Mesendoderm (in vitro differentiated cells): ENCODE measurements at regions not wholly inside any gene's neighbourhood (a gene's known extent, or its start where the extent isn't known, plus 50 kb on each side); places are given as distances from the start of the nearest gene placed in this dataset.
A peak's percentile ranks its signal among the peaks of the same experiment; 100 is the strongest.

Experiments used
- DNase-seq: peaks from one replicate; pipeline ENCODE4 v3.0.0; 2013
- H2AK5ac ChIP-seq: 2 replicates; pipeline ENCODE4 v1.6.1; 2013; ENCODE audit warnings: low read length, inconsistent platforms
- H2BK120ac ChIP-seq: 2 replicates; pipeline ENCODE4 v1.6.1; 2013; ENCODE audit warnings: low read depth, mild to moderate bottlenecking, low read length, moderate library complexity, mixed read lengths
- H2BK15ac ChIP-seq: replicated peaks from 2 replicates; pipeline ENCODE4 v1.6.1; 2013; ENCODE audit warnings: low read depth, mild to moderate bottlenecking, moderate library complexity
- H2BK5ac ChIP-seq: 2 replicates; pipeline ENCODE4 v1.6.1; 2013; ENCODE audit warnings: low read length, inconsistent platforms
- H3K18ac ChIP-seq: 2 replicates; pipeline ENCODE4 v1.6.1; 2013; ENCODE audit warnings: mild to moderate bottlenecking, low read length, mixed read lengths
- H3K23ac ChIP-seq: one replicate; pipeline ENCODE4 v1.6.1; 2013; ENCODE audit warnings: low read length
- H3K27ac ChIP-seq: 2 replicates; pipeline ENCODE4 v1.5.1; 2013; ENCODE audit warnings: low read depth, mild to moderate bottlenecking, inconsistent platforms, low read length, moderate library complexity
- H3K27me3 ChIP-seq: 2 replicates; pipeline ENCODE4 v1.6.1; 2013; ENCODE audit warnings: low read length, control low read depth, mild to moderate bottlenecking, inconsistent platforms; ENCODE audit not compliant: insufficient read depth, poor library complexity
- H3K36me3 ChIP-seq: 2 replicates; pipeline ENCODE4 v1.6.1; 2013; ENCODE audit warnings: low read length, inconsistent platforms; ENCODE audit not compliant: control insufficient read depth, insufficient read depth
- H3K4ac ChIP-seq: one replicate; pipeline ENCODE4 v1.6.1; 2013; ENCODE audit warnings: low read depth, mild to moderate bottlenecking, low read length, moderate library complexity
- H3K4me1 ChIP-seq: 2 replicates; pipeline ENCODE4 v1.6.1; 2013; ENCODE audit warnings: low read depth, low read length, inconsistent platforms; ENCODE audit not compliant: control insufficient read depth
- H3K4me2 ChIP-seq: 2 replicates; pipeline ENCODE4 v1.6.1; 2013; ENCODE audit warnings: low read length
- H3K4me3 ChIP-seq: 2 replicates; pipeline ENCODE4 v1.5.1; 2013; ENCODE audit warnings: mild to moderate bottlenecking, low read length
- H3K56ac ChIP-seq: one replicate; pipeline ENCODE4 v1.6.1; 2013; ENCODE audit warnings: low read length
- H3K79me1 ChIP-seq: 2 replicates; pipeline ENCODE4 v1.6.1; 2013; ENCODE audit warnings: low read length, inconsistent platforms
- H3K79me2 ChIP-seq: 2 replicates; pipeline ENCODE4 v1.6.1; 2013; ENCODE audit warnings: mild to moderate bottlenecking, low read length; ENCODE audit not compliant: control insufficient read depth, insufficient read depth
- H3K9ac ChIP-seq: 2 replicates; pipeline ENCODE4 v1.6.1; 2013; ENCODE audit warnings: low read length, inconsistent platforms
- H4K5ac ChIP-seq: one replicate; pipeline ENCODE4 v1.6.1; 2013; ENCODE audit warnings: low read length
- H4K8ac ChIP-seq: one replicate; pipeline ENCODE4 v1.6.1; 2013; ENCODE audit warnings: low read depth, mild to moderate bottlenecking, control low read depth, low read length, moderate library complexity
- WGBS: extraction: QIAGEN DNeasy Blood & Tissue Kit; methylation state at CpG from one replicate; pipeline ENCODE4 v1.1.7; 2013; ENCODE audit warnings: low lambda C conversion rate, missing lambda C conversion rate; ENCODE audit not compliant: insufficient coverage; ENCODE audit errors: extremely low coverage; 5-methylcytosine and 5-hydroxymethylcytosine counted together

GRCh38 chr11:70713988-70714665 is 315.8 kb downstream of the CTTN start:
- H3K79me2 ChIP-seq: no peaks in the 10 kb centered on the region
- no peaks in the 10 kb centered on the region for H3K27me3 ChIP-seq
- no peak overlapping the region for H3K23ac ChIP-seq
- no peak overlapping the region for H3K4ac ChIP-seq
- no CpG with 5 or more reads among the region's 10 CpGs for WGBS
- no peak overlapping the region for H2AK5ac ChIP-seq
- no peak overlapping the region for H3K27ac ChIP-seq
- no peaks in the 10 kb centered on the region for H3K79me1 ChIP-seq
- no peak overlapping the region for H3K4me2 ChIP-seq
- H3K18ac ChIP-seq: no peak overlapping the region
- no peak overlapping the region for H2BK120ac ChIP-seq
- H3K4me3 ChIP-seq: no peak overlapping the region
- no peak overlapping the region for H4K5ac ChIP-seq
- peak overlapping the region; percentile 75 for H3K56ac ChIP-seq
- peak overlapping the region; percentile 18 for H2BK5ac ChIP-seq
- no peaks in the 10 kb centered on the region for H3K36me3 ChIP-seq
- DNase-seq: peak; percentile 97
- H4K8ac ChIP-seq: no peak overlapping the region
- peaks cover 9% of the 10 kb centered on the region for H3K4me1 ChIP-seq
- no peak overlapping the region for H3K9ac ChIP-seq
- H2BK15ac ChIP-seq: no peak overlapping the region

- Histone ChIP-seq H3K4me1 (peaks cover 9% of the 10 kb centered on the region), H3K4me2 (no peak overlapping the region), H2AK5ac (no peak overlapping the region), H4K8ac (no peak overlapping the region), H3K4ac (no peak overlapping the region), H3K4me3 (no peak overlapping the region), H4K5ac (no peak overlapping the region), H2BK15ac (no peak overlapping the region), H3K27ac (no peak overlapping the region), H3K79me1 (no peaks in the 10 kb centered on the region), H3K23ac (no peak overlapping the region), H3K27me3 (no peaks in the 10 kb centered on the region), H2BK5ac (no peak overlapping the region), H3K79me2 (no peaks in the 10 kb centered on the region), H3K56ac (no peak overlapping the region), H2BK120ac (no peak overlapping the region), H3K9ac (no peak overlapping the region), H3K36me3 (no peaks in the 10 kb centered on the region), H3K18ac (no peak overlapping the region)
- DNase-seq: no peak
- WGBS: no CpG with 5 or more reads among the region's 15 CpGs
Observed at GRCh38 chr11:70715166-70715951, 317.0 kb downstream of the CTTN start.

GRCh38 chr11:70716216-70716615 is 317.9 kb downstream of the CTTN start:
- H3K4me2 ChIP-seq: no peak overlapping the region
- no peak overlapping the region for H2AK5ac ChIP-seq
- H3K9ac ChIP-seq: no peak overlapping the region
- no peak overlapping the region for H2BK15ac ChIP-seq
- H3K79me1 ChIP-seq: no peaks in the 10 kb centered on the region
- H3K27ac ChIP-seq: no peak overlapping the region
- no CpG with 5 or more reads among the region's 11 CpGs for WGBS
- no peaks in the 10 kb centered on the region for H3K36me3 ChIP-seq
- DNase-seq: no peak
- H3K79me2 ChIP-seq: no peaks in the 10 kb centered on the region
- H3K27me3 ChIP-seq: no peaks in the 10 kb centered on the region
- no peak overlapping the region for H2BK120ac ChIP-seq
- H3K4ac ChIP-seq: no peak overlapping the region
- no peak overlapping the region for H4K5ac ChIP-seq
- no peak overlapping the region for H3K56ac ChIP-seq
- no peak overlapping the region for H3K18ac ChIP-seq
- H3K4me3 ChIP-seq: no peak overlapping the region
- no peak overlapping the region for H2BK5ac ChIP-seq
- peaks cover 9% of the 10 kb centered on the region for H3K4me1 ChIP-seq
- no peak overlapping the region for H3K23ac ChIP-seq
- H4K8ac ChIP-seq: no peak overlapping the region

- no CpG with 5 or more reads among the region's 32 CpGs for WGBS
- peaks cover 9% of the 10 kb centered on the region for H3K4me1 ChIP-seq
- H3K4ac ChIP-seq: no peak overlapping the region
- no peak overlapping the region for H2BK120ac ChIP-seq
- no peak overlapping the region for H4K5ac ChIP-seq
- H3K27me3 ChIP-seq: no peaks in the 10 kb centered on the region
- H3K4me3 ChIP-seq: no peak overlapping the region
- H3K56ac ChIP-seq: no peak overlapping the region
- H2BK15ac ChIP-seq: no peak overlapping the region
- no peak overlapping the region for H2BK5ac ChIP-seq
- no peak overlapping the region for H3K23ac ChIP-seq
- H3K27ac ChIP-seq: no peak overlapping the region
- H3K4me2 ChIP-seq: no peak overlapping the region
- H4K8ac ChIP-seq: no peak overlapping the region
- no peaks in the 10 kb centered on the region for H3K79me2 ChIP-seq
- no peak overlapping the region for H2AK5ac ChIP-seq
- H3K79me1 ChIP-seq: no peaks in the 10 kb centered on the region
- no peak for DNase-seq
- H3K9ac ChIP-seq: no peak overlapping the region
- no peaks in the 10 kb centered on the region for H3K36me3 ChIP-seq
- no peak overlapping the region for H3K18ac ChIP-seq
Observed at GRCh38 chr11:70716986-70717775, 318.9 kb downstream of the CTTN start.

- DNase-seq: peak; percentile 23
- Histone ChIP-seq H2BK5ac (no peak overlapping the region), H2BK120ac (no peak overlapping the region), H3K56ac (no peak overlapping the region), H4K8ac (no peak overlapping the region), H3K27me3 (no peaks in the 10 kb centered on the region), H3K4me3 (no peak overlapping the region), H4K5ac (no peak overlapping the region), H3K36me3 (no peaks in the 10 kb centered on the region), H3K4ac (no peak overlapping the region), H2AK5ac (no peak overlapping the region), H3K79me2 (no peaks in the 10 kb centered on the region), H3K4me1 (peaks cover 9% of the 10 kb centered on the region), H3K9ac (no peak overlapping the region), H3K4me2 (no peak overlapping the region), H2BK15ac (no peak overlapping the region), H3K18ac (no peak overlapping the region), H3K23ac (no peak overlapping the region), H3K27ac (no peak overlapping the region), H3K79me1 (no peaks in the 10 kb centered on the region)
- no CpG with 5 or more reads among the region's 21 CpGs for WGBS
Observed at GRCh38 chr11:70717936-70718595, 319.7 kb downstream of the CTTN start.
